Nephron progenitor cell (in vitro differentiated cells): ENCODE measurements at regions not wholly inside any gene's neighbourhood (a gene's known extent, or its start where the extent isn't known, plus 50 kb on each side); places are given as distances from the start of the nearest gene placed in this dataset.
"Not testable (repeated sequence)": the region's sequence is repeated elsewhere in the genome, so short reads cannot be mapped to it uniquely, and the experiment has no call there.

Source experiments
- DNase-seq: peaks from one replicate; pipeline ENCODE4 v3.0.0; 2021
- H3K27ac Mint-ChIP-seq: 2 replicates; pipeline ENCODE4 v1.8.0; 2021; ENCODE audit warnings: mild to moderate bottlenecking, moderate library complexity, mixed read lengths
- H3K27me3 Mint-ChIP-seq: 2 replicates; pipeline ENCODE4 v1.8.0; 2021; ENCODE audit warnings: mild to moderate bottlenecking, low read depth, mixed read lengths; ENCODE audit not compliant: poor library complexity
- H3K36me3 Mint-ChIP-seq: 2 replicates; pipeline ENCODE4 v1.8.0; 2021; ENCODE audit warnings: low read depth, mixed read lengths
- H3K4me1 Mint-ChIP-seq: 2 replicates; pipeline ENCODE4 v1.8.0; 2021; ENCODE audit warnings: mixed read lengths
- H3K4me3 Mint-ChIP-seq: 2 replicates; pipeline ENCODE4 v1.8.0; 2021; ENCODE audit warnings: mild to moderate bottlenecking, moderate library complexity, mixed read lengths
- H3K9me3 Mint-ChIP-seq: 2 replicates; pipeline ENCODE4 v1.8.0; 2021; ENCODE audit warnings: mild to moderate bottlenecking, moderate library complexity, mixed read lengths
- CTCF ChIP-seq: fragments of 200-600 bp; sonication (generic); IDR thresholded peaks from 2 replicates; pipeline ENCODE4 v1.5.0; 2021; ENCODE audit warnings: antibody characterized with exemption

- no peaks in the 10 kb centered on the region for H3K9me3 Mint-ChIP-seq
- H3K27ac Mint-ChIP-seq, result no peak overlapping the region
- DNase-seq, result no peak
- no peaks in the 10 kb centered on the region for H3K27me3 Mint-ChIP-seq
- H3K36me3 Mint-ChIP-seq, result no peaks in the 10 kb centered on the region
- no peak overlapping the region for H3K4me3 Mint-ChIP-seq
- no peak for TF ChIP-seq CTCF
- H3K4me1 Mint-ChIP-seq, result peaks cover 5% of the 10 kb centered on the region
Observed at GRCh38 chr7:52584041-52584440, 451.4 kb upstream of the POM121L12 start.

GRCh38 chr7:52573141-52573540 lies 462.3 kb upstream of the POM121L12 start:
- not testable (repeated sequence) for DNase-seq, H3K9me3 Mint-ChIP-seq, H3K27me3 Mint-ChIP-seq, H3K4me1 Mint-ChIP-seq, H3K4me3 Mint-ChIP-seq, H3K36me3 Mint-ChIP-seq, H3K27ac Mint-ChIP-seq

- Mint-ChIP-seq H3K27ac (no peak overlapping the region), H3K4me1 (no peaks in the 10 kb centered on the region), H3K36me3 (no peaks in the 10 kb centered on the region), H3K27me3 (peaks cover 4% of the 10 kb centered on the region), H3K9me3 (no peaks in the 10 kb centered on the region), H3K4me3 (no peak overlapping the region)
- no peak for DNase-seq
- TF ChIP-seq CTCF, result no peak
Observed at GRCh38 chr7:52571026-52571425, 464.4 kb upstream of the POM121L12 start.

- Mint-ChIP-seq H3K4me1 (no peaks in the 10 kb centered on the region), H3K36me3 (no peaks in the 10 kb centered on the region), H3K4me3 (no peak overlapping the region), H3K27ac (no peak overlapping the region), H3K27me3 (no peaks in the 10 kb centered on the region), H3K9me3 (no peaks in the 10 kb centered on the region)
- no peak for TF ChIP-seq CTCF
- DNase-seq, result no peak
Observed at GRCh38 chr7:52569151-52569550, 466.3 kb upstream of the POM121L12 start.

GRCh38 chr7:52565974-52566373 lies 469.5 kb upstream of the POM121L12 start:
- Mint-ChIP-seq H3K4me3 (no peak overlapping the region), H3K27me3 (no peaks in the 10 kb centered on the region), H3K9me3 (no peaks in the 10 kb centered on the region), H3K27ac (no peak overlapping the region), H3K4me1 (no peaks in the 10 kb centered on the region), H3K36me3 (no peaks in the 10 kb centered on the region)
- DNase-seq, result no peak
- no peak for TF ChIP-seq CTCF

- no peak for TF ChIP-seq CTCF
- Mint-ChIP-seq H3K9me3 (no peaks in the 10 kb centered on the region), H3K27ac (no peak overlapping the region), H3K27me3 (no peaks in the 10 kb centered on the region), H3K4me3 (no peak overlapping the region), H3K36me3 (no peaks in the 10 kb centered on the region), H3K4me1 (no peaks in the 10 kb centered on the region)
- no peak for DNase-seq
Observed at GRCh38 chr7:52555805-52556204, 479.6 kb upstream of the POM121L12 start.
